Stimulated activated naive CD8-positive, alpha-beta T cell treated with anti-CD3 and anti-CD28 coated beads, Interleukin-15, Interleukin-2, amounts not matched to agents 100 U/mL and 50 U/mL, for 24 hours (primary cell): ENCODE measurements at regions not wholly inside any gene's neighbourhood (a gene's known extent, or its start where the extent isn't known, plus 50 kb on each side); places are given as distances from the start of the nearest gene placed in this dataset.
"Not testable (repeated sequence)": the region's sequence is repeated elsewhere in the genome, so short reads cannot be mapped to it uniquely, and the experiment has no call there.

Source experiments
- ATAC-seq: fragments of 150-1000 bp; cut with Tn5 transposase; one replicate; pipeline ENCODE4 v1.10.0; 2021
- DNase-seq: peaks from one replicate; pipeline ENCODE4 v3.0.0; 2021

DNA sequence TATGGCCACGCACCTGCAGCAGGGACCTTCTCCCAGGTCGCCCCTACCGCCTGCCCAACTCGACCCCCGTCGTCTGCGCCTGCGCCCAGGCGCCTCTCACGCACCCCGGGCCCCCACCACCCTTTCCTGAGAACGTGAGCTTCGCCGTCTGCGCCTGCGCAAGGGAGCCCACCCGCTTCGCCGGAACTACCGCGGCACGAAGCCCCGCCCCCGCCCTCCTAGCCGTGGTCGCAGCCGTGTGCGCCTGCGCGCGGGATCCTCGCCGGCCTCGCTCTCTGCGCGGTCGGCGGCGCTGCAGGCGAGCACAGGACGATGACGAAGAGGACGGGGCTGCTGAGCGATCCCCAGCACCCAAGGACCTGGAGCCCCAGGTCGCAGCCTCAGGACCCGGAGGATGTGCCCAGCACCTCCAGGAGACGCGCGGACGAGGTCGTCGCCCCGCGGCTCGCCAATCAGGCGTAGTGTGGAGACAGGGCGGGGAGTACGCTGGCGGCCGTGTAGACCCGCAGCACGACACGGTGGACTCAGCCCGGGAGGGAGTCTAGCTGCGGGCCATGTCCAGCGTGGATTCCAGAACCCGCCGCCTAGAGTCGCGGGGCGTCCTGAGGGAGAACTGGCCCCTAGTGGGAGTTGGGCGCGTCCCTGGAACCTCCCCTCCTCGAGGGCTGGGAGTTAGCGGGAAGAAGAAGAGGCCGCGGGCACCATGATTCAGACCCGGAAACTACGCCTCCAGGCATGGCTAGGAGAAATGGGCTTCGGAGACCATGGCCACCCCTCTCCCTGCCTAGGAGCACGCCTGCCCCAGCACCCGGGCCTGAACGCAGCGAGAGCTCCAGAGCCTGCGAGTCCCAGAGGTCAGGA is 1120.8 kb upstream of the TMEM132C start:
- DNase-seq (peak; percentile 74), ATAC-seq (peak; percentile 82)

DNA sequence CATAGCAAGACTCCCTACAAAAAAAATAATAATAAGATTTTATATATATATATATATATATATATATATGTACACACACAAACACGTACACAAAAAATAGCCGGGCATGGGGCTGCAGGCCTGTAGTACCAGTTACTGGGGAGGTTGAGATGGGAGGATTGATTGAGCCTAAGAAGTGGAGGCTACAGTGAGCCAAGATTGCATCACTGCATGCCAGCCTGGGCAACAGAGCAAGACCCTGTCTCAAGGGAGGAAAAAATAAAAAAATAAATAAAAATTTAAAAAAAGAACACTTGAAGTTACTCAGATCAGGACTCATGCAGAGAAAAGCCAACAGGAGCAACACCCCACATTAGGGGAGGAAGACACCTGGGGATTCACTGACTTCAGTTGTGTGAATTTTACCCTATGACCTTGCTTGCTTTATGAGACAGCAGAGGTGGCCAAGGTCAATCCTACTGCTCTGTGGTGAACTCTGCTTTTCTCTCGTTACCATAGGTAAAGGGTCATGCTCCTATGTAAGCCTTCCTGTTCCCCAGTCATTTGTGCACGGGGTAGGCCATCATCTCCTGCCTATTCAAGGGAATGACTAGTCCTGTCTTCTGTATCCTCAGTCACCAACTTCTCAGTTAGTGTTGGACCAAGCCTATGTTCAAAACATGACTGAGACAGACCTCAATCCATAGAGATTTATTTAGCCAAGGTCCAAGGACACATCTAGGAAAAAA is 1119.8 kb upstream of the TMEM132C start:
- no peak for DNase-seq
- no peak for ATAC-seq

DNA sequence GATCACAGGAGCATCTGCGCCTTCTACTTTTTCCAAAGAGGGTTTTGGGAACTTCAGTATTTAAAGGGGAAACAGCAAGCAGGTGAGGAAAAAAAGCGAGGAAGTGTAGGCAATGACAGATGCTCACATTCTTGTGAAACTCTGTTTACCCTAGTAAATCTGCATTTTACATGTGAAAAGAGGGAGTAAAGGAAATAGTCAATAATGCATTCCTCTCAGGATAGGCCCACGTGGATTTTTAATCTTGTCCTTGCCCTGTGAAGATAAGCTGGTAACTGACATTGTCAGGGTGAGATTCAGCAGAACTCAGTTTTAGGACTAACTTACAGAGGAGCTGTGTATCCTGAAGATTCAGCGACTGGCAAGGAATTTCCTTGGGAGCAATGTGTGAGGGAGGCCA is 1119.2 kb upstream of the TMEM132C start:
- ATAC-seq (no peak), DNase-seq (no peak)

DNA sequence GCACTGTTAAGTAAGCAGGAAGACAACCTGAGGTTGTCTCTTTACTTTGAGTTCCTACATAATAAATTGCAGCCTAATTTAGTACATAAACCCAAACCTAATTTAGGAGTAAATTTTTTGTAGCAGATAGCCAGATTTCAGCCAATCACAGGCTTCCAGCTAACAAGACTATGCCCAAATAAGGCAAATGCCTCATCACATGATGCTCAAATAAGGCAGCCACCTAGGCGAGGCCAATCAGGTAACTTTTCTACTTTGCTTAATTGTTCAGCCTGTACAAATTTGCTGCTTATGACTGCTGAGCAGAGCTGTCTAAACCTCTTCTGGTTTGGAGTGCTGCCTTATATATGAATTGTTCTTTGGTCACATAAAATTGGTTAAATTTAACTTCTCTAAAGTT is 1118.7 kb upstream of the TMEM132C start:
- DNase-seq (no peak), ATAC-seq (no peak)

DNA sequence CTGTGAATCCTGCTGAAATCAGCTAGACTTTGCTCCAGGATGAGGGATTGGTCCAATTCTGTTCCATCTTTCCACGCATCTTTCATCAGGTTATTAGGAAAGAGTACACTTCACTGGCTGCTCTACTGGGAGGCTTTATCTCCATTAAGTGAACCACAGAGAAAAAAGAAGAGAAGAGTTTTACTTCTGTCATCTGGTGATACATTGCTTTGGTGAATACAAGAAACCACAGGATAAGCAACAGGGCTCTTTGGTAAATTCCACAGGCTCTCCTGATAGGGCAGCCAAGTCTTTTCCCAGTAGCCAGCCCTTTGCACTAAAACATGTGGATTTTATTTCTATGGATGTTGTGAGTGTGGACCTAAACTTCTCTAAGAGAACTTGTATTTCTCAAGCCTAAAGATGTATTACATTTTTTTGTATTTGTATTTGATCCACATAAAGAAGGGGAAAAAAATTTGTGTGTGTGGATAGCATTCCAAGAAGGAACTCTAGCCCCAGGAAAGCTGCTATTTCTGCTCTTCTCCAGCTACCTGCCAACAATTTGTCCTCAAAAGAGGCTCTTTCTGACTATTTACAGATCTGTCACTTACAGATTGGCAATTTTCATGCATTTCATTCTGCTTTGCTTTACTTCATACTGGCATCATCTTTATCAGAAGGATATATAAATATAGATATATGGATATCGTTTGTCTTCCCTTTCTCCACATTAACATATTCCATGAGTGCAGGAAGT is 1117.6 kb upstream of the TMEM132C start:
- DNase-seq (no peak), ATAC-seq (no peak)

DNA sequence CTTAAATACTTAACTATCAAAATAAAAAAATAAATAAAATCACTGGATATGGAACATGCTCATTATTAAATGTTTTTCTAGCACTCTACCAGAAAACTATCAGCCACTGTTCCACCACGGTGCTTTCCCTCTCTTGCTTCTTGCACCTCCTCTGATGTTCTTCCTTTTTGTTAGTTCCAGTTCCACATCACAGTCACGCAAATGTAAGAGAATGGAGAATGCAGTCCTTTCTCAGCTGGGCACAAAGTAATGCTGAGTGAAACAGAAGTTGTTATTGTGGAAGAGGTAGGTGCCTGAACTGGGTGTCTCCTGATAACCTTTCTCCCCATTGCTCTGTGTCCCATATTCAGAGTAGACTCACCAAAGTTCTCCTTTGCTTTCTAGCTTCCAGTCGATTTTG is 1116.9 kb upstream of the TMEM132C start:
- no peak for DNase-seq
- no peak for ATAC-seq

DNA sequence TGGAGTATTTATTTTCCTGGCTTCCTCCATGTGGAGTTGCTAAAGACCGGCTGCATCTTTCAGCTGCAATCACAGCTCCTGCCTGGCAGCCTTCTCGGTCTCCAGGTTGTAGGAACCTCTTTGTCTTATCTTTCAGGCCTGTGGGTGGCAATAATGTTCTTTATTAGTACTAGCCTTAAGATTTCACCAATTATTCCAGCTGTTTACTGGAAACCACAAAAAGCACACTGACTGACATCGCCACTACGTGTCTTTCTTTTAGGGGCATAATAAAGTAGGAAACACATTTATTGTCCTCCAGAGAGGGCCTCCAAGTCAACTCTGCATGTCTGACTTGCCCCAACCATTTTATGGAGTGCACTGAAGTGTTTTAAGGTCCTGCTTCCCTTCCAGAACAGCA is 1116.5 kb upstream of the TMEM132C start:
- ATAC-seq (no peak), DNase-seq (no peak)

DNA sequence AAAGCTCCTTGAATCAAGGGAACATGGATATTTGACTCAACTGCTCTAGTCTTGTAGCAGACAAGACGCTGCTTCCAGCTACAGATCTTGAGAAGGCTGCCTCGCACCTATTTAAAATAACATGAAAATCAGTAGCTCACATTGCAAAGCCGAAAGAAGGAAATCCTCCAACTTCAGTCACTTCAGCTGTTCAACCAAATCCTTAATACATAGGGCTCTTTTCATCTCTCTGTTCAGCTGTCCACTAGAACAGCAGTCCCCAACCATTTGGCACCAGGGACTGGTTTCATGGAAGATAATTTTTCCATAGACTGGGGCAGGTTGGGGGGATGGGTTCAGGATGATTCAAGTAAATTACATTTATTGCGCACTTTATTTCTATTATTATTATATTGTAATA is 1116.0 kb upstream of the TMEM132C start:
- ATAC-seq (no peak), DNase-seq (no peak)

DNA sequence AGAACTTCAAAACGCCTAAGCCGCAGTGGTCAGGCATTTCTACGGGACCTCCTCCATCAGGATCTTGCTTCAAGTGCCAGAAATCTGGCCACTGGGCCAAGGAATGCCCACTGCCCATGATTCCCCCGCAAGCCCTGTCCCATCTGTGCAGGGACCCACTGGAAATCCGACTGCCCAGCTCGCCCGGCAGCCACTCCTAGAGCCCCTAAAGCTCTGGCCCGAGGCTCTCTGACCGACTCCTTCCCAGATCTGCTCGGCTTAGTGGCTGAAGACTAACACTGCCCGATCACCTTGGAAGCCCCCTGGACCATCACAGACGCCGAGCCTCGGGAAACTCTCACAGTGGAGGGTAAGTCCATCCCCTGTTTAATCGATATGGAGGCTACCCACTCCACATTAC is 1113.0 kb upstream of the TMEM132C start:
- ATAC-seq (no peak), DNase-seq (no peak)

DNA sequence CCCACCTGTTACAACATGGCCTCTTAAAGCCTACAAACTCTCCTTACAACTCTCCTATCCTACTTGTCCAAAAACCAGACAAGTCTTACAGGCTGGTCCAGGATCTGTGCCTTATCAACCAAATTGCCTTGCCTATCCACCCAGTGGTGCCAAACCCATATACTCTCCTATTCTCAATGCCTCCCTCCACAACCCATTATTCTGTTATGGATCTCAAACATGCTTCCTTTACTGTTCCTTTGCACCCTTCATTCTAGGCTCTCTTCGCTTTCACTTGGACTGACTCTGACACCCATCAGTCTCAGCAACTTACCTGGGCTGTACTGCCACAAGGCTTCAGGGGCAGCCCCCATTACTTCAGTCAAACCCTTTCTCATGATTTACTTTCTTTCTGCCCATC is 1112.1 kb upstream of the TMEM132C start:
- ATAC-seq, DNase-seq: not testable (repeated sequence)

DNA sequence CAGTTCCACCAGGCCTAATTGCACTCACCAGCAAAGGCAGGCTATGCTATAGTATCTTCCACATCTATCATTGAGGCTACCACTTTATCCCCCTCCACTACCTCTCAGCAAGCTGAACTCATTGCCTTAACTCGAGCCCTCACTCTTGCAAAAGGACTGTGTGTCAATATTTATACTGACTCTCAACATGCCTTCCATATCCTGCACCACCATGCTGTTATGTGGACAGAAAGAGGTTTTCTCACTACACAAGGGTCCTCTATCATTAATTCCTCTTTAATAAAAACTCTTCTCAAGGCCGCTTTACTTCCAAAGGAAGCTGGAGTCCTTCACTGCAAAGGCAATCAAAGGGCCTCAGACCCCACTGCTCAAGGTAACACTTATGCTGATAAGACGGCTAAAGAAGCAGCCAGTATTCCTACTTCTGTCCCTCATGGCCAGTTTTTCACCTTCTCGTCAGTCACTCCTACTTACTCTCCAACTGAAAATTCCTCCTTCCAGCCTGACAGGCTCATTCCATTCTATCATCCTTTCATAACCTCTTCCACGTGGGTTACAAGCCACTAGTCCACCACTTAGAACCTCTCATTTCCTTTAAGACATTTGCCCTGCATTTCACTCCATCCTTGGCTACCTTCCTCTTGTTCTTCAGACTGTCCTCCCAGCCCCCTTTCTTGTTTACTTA is 1110.9 kb upstream of the TMEM132C start:
- DNase-seq, ATAC-seq: not testable (repeated sequence)

DNA sequence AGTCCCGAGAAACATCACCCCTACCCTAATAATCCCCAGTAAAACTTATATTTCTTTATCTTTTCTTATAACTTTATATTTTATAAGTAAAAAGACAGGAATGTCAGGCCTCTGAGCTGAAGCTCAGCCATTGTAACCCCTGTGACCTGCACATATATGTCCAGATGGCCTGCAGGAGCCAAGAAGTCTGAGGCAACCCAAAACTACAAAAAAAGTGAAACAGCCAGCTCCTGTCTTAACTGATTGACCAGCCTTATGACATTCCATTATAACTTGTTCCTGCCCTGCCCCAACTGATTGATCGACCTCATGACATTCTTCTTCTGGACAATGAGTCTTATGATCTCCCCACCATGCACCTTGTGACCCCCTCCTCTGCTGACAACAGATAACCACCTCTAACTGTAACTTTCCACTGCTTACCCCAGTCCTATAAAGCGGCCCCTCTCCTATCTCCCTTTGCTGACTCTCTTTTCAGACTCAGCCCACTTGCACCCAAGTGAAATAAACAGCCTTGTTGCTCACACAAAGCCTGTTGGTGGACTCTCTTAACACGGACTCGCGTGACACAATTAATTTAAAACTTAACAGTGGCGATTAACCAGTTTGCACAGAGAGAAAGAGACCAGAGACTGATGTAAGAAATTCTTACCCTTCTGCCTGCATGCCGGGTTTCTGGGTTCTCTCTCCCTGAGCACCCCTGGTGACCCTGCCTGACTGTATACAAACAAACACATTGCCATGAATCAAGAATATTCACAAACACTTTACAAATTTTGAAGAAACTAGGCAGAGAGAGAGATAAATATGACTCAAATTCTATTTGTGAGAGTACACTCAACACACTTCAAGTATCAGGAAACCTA is 1109.2 kb upstream of the TMEM132C start:
- ATAC-seq, DNase-seq: not testable (repeated sequence)

DNA sequence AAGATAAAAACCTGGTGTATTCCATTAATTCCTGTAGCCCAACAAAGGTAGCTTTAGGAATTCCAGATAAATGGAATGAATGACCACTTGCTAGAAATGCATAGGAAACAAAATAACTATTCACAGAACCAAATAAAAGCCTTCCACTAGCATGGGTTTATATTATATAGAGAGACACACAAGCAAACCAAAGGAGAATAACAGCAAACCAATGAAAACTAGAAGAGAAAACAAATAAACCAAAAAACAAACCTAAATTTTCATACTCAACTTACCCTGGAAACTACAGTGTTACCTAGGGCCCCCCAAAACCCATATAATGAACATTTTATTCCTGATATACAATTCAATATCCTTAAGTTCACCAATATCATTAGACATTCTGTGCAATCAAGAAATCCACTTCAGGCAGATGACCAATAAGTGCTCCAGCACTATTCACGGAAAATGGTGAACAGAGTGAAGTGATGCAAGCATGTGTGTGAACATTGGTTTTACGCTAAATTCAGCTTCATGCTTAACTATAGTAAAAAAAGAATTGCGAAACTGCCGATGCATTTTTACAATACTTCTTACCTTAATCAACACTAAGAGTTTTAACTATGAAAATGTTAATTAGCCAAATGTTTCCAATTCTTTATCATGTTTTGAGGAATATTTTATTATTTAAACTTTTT is 1108.4 kb upstream of the TMEM132C start:
- no peak for ATAC-seq
- no peak for DNase-seq

DNA sequence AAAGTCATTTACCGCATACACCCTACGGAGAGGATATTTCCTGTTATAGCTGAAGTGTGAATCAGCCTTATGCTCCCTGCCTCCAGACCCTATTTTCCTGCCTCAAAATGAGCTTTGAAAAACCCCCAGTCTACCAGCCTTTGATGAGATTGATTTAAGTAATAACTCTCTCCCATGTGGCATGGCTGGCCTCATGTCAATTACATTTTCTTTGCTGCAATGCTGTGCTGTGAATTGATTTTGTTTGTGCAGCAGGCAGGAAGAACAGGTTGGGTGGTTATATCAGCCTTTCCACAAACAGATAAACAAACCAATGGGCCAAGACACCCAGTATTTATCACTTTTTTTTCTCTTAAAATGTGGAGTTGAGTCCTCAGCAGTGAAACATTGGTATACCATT is 1105.5 kb upstream of the TMEM132C start:
- ATAC-seq (no peak), DNase-seq (no peak)

DNA sequence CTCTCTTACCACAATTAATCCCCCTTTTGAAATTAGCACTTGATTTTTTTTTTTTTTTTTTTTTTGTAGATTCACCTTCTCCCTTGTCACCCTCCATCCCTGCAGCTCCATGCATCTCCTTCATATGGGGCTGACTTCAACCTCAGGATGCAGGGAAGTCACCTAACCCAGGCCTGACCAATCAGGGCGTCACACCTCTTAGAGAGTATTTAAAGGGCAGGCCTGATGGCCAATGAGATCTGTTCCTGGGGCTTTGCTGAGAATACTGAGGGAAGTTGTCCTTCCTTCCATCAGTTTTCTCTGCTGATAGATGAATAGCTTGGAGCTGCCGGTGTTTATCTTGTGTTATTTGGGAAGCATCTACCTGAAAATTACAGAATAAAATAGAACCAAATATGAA is 1104.7 kb upstream of the TMEM132C start:
- ATAC-seq: no peak
- DNase-seq: no peak

DNA sequence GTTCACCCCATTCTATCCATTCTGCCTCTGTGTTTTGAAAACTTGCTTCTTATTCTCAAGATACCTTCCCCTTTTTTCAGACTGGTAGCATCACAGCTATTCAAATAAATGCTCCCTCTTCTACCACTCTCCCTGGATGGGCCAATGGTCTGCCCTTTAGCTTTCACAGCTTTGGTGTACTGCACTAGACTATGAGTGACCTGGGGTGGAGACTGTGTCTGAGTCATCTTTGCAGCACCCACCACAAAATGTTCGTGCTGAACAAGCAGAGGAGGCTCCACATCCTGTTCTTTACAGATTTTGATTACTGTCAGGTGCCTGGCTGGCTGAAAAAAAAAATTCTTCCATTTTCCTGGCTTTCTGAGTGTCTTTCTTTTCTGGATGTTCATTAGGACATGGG is 1104.1 kb upstream of the TMEM132C start:
- ATAC-seq: peak; percentile 91
- peak; percentile 32 for DNase-seq

DNA sequence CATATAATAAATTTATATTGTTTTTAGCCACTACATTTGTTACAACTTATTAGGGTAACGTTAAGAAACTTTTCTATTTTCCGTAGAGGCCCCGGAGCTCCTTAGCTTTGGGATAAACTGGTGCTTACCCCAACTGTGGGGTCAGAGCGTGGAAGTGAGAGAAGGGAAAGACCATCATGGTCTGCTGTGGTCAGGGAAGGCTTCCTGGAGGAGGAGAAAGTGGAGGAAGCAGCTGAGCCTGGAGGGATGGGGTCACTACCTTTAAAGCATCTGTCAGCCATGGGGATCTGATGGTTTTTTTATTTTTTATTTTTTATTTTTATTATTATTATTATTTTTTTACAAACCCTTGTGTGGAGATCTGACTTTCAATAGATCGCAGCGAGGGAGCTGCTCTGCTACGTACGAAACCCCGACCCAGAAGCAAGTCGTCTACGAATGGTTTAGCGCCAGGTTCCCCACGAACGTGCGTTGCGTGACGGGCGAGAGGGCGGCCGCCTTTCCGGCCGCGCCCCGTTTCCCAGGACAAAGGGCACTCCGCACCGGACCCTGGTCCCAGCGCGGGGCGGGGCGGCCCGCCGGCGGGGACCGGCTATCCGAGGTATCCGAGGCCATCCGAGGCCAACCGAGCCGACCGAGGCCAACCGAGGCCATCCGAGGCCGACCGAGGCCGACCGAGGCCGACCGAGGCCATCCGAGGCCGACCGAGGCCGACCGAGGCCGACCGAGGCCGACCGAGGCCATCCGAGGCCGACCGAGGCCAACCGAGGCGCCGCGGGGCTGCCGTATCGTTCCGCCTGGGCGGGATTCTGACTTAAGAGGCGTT is 1101.2 kb upstream of the TMEM132C start:
- peak; percentile 84 for DNase-seq
- peak; percentile 83 for ATAC-seq

DNA sequence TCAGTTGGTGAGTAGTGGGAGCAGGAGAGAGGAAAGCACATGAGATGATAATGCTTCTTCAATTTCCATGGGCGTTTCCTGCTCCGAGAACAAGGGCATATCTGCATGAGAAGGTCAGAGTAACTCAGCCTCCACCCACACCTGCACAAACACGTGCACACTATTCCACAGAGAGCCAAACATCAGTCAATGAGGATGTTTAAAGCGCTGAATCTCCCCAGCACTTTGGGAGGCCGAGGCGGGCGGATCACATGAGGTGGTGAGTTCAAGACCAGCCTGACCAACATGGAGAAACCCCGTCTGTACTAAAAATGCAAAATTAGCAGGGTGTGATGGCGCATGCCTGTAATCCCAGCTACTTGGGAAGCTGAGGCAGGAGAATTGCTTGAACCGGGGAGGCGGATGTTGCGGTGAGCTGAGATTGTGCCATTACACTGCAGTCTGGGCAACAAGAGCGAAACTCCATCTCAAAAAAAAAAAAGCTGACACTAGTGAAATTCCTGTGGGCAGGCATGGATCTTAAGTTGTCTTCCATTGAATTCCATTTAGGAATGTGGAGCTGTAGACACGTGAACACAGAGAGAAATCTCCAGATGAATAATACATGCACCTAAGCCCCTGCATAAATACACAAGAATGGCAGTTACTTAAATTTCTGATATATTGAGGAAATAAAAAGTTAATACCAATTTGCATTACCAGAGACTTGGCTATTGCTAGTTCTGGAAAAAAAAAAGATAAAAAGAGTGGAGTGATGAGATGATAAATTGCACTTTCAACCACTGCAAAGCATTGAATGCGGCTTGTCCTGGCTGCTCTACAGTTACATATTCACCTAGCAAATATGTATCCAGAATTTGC is 1097.4 kb upstream of the TMEM132C start:
- DNase-seq: no peak
- no peak for ATAC-seq
